ENCODE measurements at regions not wholly inside any gene's neighbourhood (a gene's known extent, or its start where the extent isn't known, plus 50 kb on each side); places are given as distances from the start of the nearest gene placed in this dataset.
"Not testable (repeated sequence)": the region's sequence is repeated elsewhere in the genome, so short reads cannot be mapped to it uniquely, and the experiment has no call there.

DNA sequence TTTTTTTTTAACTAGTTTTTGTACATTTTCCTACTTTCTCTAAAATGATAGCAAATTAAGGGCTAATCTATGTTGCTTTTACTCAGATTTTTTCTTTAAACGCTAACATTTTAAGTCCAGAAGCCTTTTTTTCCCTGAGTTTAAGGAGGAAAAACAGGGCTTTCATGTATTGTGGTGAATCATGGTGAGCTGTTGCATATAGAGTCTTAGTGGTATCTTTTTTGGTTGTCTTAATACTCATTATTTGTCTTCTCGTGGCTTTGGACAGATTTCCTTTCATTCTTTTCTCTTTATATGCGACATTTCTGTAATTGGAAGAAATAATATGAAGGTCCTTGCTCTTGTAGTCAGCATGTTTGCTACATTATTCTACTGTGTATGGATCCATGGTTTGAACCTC lies 1015.6 kb downstream of the PLA2G4A start:
- DNase-seq: no peak

DNA sequence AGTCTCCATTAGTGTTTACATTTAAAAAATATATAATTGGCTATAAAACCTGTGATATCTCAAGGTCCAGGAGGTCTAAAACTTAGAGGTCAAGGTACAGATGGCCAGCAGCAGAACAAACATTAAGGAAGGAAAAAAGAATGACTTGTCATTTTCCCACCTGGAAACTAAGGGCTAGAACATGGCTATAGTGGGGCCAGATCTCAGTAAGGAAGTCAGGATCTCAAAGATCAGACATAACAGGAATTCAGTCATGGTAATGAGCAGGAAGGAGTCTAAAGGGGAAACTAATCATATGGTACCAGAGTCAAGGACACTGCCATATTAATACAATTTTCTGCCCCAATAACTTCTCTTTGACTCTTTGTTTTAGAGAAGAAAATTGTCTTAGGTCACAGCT lies 1018.8 kb downstream of the PLA2G4A start:
- no peak for DNase-seq

DNA sequence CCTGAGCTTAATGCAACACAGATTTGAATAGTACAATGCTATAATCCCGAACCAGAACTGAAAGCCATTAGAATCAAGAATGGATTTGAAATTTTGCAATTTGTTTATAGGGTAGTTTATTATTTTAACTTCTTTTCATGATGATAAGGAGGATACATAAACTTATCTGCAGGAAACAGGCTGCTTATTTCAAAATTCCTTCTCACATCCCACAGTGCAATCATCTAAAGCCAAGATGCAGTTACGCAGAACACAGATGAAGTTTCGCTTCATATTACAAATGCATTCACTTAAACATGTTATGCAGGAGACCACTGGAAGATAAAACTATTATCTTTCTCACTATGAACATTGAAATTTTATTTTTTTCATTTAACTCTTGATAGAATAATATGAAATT lies 1019.6 kb downstream of the PLA2G4A start:
- DNase-seq: no peak

DNA sequence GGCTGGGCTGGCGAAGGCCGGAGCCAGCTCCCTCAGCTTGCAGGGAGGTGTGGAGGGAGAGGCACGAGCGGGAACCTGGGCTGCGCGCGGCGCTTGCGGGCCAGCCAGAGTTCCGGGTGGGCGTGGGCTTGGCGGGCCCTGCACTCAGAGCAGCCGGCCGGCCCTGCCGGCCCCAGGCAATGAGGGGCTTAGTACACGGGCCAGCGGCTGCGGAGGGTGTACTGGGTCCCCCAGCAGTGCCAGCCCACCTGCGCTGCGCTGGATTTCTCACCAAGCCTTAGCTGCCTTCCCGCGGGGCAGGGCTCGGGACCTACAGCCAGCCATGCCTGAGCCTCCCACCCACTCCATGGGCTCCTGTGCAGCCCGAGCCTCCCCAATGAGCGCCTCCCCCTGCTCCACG lies 1021.4 kb downstream of the PLA2G4A start:
- DNase-seq: not testable (repeated sequence)

DNA sequence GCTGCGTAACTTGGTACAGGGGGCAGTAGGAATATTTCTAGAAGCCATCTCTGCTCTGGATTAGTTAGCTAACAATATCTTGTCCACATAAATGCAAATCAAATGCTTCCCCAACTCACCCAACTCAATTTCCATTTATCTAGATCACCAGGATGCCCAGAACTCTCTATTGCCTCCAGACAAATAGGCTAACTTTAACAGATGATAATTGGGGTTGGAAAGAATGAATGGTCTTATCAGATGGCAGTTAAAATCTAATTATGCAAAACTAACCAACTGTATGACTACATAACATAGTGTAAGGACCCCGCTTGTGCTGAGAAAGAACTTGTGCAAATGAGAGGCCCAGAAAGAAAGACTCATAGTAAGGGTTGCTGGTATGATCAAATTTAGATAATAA lies 1024.8 kb downstream of the PLA2G4A start:
- DNase-seq: no peak

DNA sequence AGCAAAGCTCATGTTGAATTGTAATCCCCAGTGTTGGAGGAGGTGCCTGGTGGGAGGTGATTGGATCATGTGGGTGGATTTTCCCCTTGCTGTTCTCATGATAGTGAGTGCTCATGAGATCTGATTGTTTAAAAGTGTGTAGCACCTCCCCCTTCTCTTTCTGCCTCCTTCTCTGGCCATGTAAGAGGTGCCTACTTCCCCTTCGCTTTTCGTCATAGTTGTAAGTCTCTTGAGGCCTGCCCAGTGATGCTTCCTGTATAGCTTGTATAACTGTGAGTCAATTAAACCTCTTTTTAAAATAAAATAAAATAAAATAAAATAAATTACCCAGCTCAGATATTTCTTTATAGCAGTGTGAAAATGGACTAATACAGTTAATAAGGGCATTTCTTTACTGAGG lies 1025.7 kb downstream of the PLA2G4A start:
- DNase-seq: no peak

DNA sequence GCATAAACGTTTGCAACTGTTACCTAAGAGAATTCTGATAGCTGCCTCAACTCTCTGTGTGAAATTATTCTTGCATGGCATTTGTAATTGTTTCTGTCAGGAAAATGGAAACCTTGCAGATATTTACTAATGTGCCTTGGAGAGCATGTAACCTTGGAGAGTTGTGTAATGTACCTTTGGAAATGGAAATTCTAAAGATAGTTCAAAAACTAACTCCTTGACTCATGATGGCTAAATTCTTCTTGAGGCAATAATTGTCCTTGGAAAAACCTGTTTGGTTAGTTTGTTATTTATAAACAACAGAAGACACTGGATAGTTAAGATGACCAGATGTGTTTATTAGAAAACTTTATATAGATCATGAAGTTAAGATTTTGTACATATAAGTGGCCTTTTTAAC lies 1033.8 kb downstream of the PLA2G4A start:
- no peak for DNase-seq

DNA sequence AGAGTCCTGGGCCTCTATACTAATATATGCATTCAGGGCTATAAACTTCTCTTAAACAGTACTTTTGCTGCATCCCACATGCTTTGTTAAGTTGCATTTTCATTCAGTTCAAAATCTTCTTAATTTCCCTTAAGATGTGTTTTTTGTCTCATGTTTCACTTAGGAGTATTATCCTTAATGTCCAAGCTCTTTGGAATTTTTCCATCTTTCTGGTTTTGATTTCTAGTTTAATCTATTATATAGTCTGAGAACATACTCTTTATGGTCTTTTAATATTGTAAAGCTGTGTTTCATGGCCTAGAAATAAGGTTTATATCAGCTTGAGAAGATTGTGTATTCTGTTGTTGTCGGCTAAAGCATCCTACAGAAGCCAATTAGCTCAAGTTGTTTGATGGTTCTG lies 1041.8 kb downstream of the PLA2G4A start:
- no peak for DNase-seq

DNA sequence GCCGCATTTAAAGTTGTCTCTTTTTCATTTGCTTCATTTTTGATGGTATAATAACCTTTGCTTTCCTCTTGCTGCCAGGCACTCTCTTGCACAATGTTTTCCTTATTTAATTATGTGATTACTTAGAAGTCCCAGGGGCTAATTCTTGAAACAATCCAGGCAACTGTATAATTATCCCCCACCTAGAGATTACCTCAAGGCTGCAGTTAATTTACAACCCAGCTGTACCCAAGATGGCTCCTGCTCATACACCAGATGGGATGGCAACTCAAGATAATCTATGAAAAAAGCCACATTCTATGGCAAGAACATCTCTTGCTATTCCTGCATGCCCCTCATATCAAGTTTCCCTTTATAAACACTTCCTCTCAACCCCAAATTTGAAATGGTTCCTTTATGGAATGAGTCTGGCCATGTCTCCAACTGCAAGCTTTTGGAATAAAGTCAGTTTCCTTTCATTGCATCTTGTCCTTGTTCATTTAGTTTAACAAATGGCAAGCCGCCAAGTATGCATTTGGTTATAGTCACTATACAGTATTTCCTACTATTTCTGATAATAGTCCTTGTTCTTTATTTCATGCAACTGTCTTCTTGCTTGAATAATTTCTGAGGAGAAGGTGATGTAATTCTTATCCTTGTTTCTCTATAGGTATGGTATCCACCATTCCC lies 1042.6 kb downstream of the PLA2G4A start:
- DNase-seq: no peak

DNA sequence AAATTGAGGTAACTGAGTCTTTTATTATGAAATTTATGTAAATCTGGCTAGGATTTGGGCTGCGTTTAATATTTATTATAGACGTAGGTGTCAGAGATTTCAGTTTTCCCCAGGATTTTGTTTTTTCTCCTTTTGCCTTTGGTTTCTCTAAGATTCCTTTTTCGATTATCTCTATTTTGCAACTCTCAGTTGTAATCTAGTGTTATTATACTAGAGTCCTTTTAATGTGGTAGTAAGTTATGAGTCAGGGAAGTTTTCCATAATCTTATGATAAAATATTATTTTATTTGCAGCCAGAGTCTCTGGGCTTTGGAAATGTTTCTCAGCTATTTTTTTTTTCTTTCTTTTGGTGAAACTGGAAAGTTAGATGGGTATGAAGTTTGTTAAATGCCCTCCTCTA lies 1043.8 kb downstream of the PLA2G4A start:
- no peak for DNase-seq

DNA sequence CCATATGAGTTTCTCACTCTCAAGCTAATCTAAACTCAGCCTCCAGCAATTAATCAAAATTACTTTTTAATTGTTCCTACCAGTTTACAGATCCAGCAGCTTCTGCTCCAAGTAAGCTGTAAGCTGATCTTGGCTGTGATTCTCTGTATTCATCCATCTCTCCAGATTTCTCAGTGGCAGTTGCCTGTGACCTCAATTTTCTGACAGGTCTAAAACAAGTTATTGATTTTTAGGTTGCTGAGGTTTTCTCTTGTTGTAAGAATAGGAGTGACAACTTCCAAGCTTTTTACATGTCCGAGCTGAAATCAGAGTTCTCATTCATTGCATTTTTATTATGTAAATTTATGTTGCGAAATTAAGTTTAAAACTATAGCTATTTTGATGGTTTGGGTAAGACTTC lies 1044.4 kb downstream of the PLA2G4A start:
- DNase-seq: no peak

DNA sequence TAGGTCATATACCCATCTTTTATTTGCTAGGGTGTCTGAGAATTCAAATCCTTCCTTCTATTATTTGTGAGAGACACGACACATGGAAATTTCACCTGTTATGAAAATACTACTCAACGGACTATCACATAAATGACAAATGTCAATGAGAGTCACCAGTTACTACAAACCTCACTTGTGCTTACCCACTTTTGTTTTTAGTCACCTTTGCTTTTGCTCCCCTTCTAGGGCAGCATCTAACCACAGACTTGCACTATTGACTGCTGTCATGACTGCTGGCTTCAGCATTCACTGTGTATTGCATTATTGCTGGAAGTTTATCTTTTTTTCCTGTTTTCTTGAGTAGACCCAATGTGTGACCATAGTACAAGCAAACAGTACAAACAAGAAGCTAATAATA lies 1048.0 kb downstream of the PLA2G4A start:
- DNase-seq: no peak

DNA sequence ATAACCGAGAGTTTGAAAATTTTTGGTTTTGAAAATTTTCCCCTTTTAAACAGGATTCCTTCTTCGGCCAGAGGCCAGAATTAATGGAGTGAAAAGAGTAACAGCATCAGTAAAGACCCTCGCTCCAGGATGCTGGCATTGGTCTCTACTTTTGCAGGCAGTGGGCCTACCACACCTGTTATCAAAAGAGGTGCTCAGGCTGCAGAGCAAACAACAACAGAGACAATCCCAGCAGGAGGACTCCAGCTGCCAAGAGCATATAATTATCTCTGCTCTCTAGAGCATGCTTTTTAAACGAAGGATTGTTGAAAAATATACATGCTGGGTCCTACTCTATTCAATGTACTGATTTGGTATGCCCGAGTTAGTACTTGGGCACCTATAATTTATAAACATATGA lies 1048.5 kb downstream of the PLA2G4A start:
- DNase-seq: no peak

DNA sequence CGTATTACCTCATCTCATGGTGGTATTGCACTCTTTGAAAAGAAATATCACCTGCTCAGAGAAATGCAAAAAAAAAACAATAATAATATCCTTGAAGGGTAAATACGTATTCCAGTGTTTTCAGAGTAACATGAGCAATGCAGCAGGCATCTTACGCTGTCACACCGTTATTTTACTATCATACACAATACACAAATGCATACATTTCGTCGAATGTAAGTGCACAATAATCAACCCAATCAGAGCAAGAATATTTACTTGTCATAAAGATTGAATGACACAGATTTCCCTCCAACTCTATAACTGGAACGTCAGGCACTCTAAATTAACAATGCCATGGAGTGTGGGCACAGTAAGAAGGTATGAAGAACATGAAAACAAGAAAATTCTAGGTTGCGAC lies 1050.1 kb downstream of the PLA2G4A start:
- DNase-seq: no peak

DNA sequence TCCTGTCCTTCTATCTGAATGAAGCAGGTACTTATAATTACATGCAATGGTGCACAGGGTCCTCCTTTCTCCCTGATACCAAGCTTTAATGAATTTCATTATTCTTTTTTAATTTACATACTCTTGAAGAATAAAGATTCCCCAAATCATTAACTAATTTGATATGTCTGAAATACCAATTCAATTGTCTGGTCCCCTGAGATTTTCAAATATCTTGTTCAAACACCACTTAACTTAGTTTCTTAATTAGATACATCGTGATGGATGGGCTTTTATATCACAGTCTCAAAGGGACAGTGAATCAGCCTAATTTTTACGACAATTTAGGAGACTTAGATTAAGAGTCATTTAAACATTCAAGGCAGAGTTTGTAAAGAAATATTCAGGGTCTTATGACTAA lies 1054.6 kb downstream of the PLA2G4A start:
- DNase-seq: no peak

DNA sequence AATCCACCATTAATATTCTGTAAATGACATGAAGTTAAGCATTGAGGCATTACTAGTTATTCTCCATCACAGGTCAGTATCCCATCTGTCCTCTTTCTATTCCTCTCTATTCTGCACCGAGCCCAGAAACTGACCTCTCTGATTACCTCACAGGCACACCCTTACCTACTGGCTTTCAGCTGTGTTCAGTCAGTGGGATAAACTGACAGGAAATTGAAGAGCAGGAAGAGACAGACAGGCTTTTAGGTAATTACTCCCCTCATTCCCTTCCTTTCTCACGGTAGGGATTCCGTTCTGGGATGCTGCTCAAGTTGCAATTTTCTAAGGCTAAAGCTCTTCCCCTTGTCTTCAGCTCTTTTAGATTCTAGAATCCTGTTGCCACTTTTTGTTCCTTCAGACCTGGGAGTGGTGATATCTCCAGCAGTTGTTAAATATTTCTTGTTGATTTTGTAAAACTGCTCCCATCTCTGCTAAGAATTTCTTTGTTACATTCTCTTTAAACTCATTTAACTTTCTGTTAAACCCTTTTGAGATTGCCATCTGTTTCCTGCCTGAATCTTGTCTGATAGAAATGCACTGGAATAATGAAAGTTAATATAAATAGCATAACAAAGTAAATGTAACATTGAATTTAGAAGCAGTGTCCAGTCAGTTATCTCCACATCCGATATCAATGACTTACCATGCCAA lies 1063.4 kb downstream of the PLA2G4A start:
- no peak for DNase-seq

DNA sequence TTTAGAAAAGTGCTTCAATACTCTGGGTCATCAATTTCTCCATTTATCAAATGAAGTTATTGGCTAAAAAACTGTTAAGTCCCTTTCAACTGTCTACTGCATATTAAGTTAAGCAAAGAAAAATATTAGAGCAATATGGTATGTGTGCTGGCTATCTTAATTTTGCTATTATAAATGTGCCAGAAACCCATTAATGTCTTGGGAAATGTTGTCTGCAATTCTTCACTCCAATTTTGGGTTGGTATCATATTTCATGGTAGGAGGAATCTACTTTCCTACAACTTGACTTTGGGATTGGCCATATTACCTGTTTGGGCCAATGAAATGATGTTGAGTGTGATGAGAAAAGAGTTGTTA lies 1063.9 kb downstream of the PLA2G4A start:
- no peak for DNase-seq

DNA sequence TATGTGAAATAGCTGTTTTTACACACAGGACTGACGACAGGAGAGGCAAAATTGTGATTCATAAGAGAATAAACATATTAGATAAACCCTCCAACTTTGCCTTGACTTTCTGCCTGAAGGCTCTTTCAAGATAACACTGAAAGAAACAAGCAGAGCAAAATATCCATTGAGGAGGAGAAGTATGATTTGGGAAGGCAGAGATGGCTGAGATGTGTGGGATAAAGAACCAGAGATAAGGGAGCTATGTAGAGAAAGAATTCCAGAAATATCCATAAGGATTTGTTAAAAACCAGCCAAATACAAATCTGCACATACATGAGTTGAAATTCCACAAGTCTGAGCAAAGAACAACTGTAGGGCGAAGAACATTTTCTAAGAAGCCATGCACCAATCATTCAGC lies 1064.7 kb downstream of the PLA2G4A start:
- DNase-seq: no peak

DNA sequence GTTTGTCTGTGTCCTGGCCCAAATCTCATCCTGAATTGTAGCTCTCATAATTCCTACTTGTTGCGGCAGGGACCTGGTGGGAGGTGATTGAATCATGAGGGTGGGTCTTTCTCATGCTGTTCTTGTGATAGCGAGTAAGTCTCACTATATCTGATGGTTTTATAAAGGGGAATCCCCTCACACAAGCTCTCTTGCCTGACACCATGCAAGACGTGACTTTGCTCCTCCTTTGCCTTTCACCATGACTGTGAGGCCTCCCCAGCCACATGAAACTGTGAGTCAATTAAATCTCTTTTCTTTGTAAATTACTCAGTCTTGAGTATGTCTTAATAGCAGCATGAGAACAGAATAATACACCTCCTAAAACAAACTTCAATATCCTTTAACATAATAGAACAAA lies 1065.6 kb downstream of the PLA2G4A start:
- DNase-seq: no peak

DNA sequence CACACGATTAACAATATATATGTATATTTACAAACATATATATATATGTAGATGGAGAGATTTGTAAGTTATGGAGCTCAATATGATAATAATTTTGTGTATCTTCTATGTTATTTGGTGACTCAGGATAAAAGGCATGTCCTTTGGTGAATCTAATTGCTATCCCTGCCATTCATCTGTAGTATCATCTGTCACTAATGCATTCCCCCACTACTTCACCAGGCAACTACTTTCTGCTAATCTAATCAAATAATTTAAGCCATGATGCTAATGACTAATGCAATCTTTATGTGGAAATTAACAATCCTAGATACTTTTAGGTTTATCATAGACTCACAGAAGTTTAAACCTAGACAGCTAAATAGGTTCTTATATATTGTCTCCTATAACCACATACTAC lies 1074.5 kb downstream of the PLA2G4A start:
- DNase-seq: no peak

DNA sequence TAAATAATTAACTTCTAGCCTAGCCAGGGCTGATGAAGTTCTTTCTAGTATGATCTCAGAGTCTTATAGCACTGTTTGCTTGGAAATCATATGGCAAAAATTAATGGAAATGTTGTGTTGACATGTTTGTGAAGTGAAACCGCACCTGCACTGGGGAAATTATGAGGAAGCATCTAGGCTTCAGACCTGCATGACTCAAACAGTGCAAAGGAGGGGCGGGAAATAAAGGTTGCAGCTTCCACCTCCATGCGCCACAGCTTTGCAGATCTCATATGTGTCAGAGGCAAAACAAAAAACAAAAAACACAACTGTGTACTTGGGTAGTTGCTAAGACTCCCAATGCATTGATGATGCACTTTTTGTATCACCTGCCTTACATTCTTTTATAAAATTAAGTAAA lies 1080.6 kb downstream of the PLA2G4A start:
- no peak for DNase-seq

DNA sequence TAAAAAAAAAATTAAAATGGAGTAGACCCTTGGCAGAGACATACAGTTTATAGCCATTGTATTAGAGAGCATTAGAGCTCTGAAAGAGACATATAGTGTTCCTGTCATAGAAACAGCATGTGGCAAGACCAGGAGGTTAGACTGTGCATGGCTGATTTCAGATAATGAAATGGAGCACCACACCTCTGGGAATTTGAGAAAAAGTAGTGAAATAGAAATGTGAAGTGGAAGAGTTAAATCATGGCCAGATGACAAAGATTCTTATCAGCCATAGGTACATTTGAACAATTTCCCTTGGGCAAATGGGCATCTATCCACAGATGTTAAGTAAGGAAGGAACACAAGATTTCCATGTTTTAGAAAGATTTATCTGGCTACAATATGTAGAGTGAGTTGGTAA lies 1083.1 kb downstream of the PLA2G4A start:
- no peak for DNase-seq

DNA sequence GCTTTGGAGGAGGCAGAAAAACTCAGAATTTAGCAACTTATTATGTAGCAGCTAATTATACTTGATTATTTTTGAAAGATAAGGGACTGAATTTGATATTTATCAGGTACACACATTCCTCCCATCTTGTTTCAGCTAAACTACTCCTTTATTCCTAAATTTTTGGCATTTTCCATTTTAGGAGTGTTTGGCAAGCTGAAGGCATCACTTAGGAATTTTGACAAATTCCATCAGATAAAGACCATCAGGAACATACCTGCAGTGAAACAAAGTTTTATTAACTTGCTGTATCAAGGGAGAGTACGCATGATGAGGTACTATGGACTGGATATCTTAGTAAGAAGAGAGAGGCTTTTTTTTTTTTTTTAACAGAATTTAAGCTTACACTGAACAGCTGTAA lies 1092.2 kb downstream of the PLA2G4A start:
- DNase-seq: no peak

DNA sequence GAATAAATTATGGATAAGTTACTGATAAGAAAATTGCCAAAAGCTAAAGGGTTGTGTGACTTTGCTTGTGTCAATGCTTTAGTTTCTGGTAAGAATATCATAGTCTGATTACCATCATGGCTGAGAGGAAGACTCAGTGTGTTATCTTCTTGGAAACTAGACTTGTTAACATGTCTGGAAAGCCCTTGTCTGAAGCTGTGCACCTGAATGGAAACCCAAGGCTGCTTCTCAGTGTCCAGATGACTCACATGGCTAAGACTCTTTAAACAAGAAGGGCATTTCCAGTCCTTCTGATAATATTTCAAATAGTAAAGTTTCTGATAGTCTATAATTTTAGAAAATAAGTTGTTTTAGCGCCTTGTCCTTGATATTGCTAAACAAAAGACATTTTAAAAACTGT lies 1092.7 kb downstream of the PLA2G4A start:
- no peak for DNase-seq

DNA sequence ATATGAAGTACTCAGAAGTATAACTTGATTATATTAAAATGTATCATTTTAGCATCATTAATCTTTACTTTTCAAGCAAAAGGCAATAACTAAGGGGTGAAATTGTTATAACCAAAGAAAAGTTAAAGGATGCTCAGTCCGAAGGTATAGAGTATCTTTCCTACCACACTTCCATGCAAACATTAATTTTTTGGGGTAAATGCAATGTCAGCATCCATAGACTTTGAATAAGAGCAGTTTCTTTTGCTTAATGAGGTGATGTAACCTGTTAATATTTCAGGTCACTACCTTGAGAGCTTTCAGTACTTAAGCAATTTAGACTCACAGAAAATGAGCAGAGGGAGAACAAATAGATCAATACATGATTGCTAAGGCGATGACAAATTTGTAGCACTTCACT lies 1093.5 kb downstream of the PLA2G4A start:
- DNase-seq: no peak

Data from inflammatory macrophage (primary cell).